Stimulated activated CD8-positive, alpha-beta memory T cell treated with anti-CD3 and anti-CD28 coated beads, Interleukin-2, amount 100 ng/mL, for 1 hour (primary cell): ENCODE measurements at regions not wholly inside any gene's neighbourhood (a gene's known extent, or its start where the extent isn't known, plus 50 kb on each side); places are given as distances from the start of the nearest gene placed in this dataset.

Source experiments
- DNase-seq, 2 donors: peaks; one replicate each; pipeline ENCODE4 v3.0.0-alpha.2; 2020; ENCODE audit warnings: low read depth in 2 of 2

GRCh38 chr2:125491663-125492062, 1164.3 kb upstream of the GYPC start:
- DNase-seq: no peak

DNA sequence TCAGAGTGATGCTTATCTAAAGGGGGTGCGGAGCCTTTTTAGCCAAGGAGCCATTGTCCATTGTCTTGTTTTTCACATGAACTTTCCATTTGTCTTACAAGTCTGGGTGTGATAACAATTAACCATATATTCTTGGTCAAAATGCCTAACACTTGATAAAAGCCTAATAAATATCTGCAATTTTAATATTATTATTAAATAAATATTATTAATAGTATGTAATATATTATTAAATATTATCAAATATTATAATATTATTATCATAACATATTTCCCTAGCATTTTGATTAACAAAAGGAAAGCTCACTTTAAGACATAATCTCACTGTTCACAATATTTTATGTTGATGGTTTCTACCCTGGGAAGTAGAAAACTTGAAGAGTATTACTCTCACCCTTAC, 1143.6 kb upstream of the GYPC start:
- DNase-seq: no peak

DNA sequence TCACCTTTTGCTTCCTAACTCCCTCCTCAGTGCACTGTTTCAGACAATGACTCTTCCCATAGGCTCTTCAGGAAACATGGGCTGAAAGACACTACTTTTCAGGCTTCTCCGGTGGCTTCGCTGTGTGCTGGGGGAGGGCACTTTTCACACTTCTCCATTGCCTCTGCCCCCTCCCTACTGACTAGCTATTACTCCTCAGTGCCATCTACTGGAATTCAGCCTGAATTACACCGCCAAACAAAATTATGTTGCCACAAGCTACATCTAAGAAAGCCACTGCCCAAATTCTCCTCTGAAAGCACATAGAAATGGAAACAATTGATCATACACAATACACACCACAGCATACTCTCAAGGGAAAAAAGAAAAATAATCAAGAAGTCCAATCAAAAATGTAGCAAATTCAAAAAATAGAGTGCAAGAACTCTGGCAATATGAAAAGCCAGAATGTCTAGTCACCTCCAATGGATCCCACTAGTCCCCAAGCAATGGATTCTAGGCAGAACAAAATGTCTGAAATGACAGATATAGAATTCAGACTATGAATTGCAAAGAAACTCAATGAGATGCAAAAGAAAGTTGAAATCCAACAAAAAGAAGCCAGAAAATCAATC, 1139.4 kb upstream of the GYPC start:
- DNase-seq: no peak

- DNase-seq: no peak
Observed at GRCh38 chr2:125526093-125526492, 1129.9 kb upstream of the GYPC start.

DNA sequence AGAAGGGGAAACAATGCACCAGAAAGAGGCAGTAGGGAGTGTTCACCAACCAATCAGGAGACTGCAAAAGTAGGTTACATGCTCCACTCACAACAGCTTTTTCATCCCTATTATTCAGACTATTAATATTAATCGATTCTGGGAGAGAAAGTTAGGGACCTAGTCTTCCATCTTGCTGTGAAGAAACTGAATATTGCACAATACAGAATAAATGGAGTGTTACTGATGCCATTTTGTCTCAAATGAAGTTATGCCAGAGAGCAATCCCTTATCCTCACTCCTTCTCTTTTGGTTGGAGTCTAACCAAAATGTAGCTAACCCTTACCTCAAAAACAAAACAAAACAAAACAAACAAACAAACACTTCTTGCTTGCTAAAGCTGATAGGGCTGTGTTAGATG, 1120.9 kb upstream of the GYPC start:
- DNase-seq: no peak

DNA sequence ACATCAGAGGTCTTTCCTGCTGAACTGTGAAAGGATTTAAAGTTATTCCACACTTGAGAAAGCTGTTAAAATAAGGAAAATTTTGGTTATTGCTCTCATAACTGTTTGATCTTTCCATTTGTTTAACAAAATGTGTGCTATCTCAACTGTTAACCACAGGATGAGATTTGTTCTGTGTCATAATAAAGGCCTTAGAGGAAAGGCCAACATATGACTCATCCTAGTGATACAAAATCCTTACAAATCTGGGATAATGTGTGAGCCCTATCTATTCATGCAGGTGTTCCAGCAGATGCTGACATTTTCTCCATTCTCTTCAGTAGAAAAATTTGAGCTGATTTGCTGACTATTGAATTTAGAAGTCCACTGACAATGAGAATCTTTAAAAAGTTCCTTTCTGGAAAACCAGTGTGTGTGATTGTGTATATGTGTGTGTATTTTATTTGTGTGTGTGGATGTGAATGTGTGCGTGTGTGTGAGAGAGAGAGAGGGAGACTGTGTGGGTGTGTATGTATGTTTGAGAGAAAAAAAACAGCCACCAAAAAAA, 1111.9 kb upstream of the GYPC start:
- no peak for DNase-seq

DNA sequence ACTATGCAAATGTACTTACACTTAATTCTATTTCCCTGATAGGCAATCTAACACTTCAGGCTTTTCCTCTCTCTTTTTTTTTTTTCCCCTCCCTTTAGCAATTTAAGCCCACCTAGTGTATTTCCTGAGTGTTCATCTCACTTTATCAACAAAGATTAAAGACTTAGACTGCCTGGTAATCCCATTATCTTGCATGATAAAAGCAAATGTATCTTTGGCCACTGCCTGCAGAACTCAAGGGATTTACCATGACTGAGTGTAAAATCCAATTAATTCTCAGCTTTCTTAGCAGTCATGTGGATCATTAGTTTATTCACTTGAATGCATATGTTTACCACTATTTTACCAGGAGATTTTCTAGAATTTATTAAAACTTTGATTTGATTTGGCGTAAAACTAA, 1102.2 kb upstream of the GYPC start:
- DNase-seq: no peak

GRCh38 chr2:125554956-125555355, 1101.0 kb upstream of the GYPC start:
- no peak for DNase-seq

DNA sequence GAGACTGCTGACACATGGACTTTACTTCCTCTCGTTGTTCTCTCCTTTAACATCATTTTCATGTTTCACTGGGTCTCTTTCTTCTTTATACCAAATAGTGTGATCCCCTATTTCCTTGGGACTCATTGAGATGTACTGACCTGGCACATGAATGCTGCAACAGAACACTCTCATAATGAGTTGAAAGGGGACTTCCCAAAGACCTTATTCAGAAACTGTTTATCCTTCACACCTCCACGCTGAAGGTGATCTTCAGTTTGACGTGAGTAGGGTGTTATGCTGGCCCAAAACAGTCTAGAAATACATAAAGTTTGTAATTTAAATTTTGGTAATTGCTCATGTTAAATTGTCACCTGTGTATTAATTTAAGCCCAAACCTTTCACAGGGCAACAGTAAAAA, 1096.8 kb upstream of the GYPC start:
- no peak for DNase-seq

DNA sequence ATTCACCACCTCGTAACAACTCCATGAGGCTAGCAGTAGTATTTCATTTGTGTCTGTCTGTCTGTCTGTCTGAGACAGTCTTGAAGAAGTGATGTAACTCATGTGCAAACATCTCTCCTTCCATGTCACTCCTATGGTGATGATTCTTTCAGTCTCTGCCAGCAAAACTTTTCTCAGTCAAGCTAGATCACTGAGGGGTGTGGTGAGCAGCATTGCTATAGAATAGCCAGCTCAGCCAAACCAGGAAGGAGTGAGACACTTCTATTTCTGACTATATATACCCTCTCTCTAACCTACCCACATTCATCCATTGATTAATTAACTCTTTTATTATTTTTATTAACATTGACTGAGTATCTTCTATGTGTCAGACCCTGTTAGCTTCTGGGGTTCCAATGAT, 1095.1 kb upstream of the GYPC start:
- DNase-seq: no peak

GRCh38 chr2:125561302-125561701, 1094.7 kb upstream of the GYPC start:
- no peak for DNase-seq

- no peak for DNase-seq
Observed at GRCh38 chr2:125562924-125563323, 1093.0 kb upstream of the GYPC start.

DNA sequence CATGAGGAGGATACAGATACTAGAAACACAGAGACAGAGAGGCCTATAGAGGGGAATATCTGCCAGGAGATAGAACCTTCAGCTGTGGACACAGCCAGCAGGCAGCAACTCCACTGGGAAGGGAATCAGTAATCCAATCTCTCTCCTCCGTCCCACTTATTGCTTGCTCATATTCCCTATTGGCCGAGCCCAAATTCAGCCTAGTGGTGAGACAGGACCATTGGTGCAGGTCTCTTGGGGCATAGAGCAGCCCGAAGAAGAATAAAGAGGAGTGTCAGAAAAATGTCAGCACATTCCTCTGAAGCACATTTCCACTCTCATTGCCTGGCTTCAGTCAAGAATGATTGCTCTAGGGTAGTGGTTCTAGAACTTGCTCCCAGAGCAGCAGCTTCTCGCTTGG, 1091.5 kb upstream of the GYPC start:
- no peak for DNase-seq

DNA sequence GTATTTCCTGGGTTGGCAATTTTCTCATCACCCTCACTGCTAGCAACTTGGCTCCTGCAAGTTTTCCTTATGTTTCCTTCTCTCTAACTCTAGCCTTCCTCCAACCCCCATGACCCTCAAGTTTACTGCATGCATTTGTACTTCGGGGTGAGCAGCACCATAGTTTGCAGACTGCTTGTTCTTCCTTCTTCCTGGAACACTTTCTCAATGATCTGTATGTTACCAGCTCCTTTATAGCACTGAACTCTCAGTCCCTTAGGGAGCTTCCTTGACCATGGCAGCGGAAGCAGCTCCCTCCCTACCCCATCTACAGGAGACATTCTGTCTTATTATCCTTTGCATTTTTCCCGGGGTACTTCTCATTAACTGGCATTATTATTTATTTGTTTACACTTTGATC, 1089.5 kb upstream of the GYPC start:
- no peak for DNase-seq

DNA sequence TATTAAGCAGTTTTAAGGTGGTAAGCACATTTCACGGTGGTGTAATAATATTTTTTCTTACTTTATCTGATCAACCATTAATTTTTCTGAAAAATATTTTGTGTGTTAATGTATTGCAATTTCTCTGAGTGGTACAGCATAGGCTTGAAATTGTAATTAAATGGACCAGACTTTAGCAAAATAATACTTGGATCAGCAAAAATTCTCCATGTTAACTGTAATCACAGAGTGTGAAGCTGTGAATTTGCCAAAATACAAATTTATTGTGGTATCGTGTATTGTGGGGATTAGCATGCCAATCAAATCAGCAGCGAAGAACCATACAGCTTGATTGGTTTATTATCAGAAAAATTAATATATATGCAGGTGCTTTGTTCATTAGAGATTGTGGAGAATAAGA, 1088.9 kb upstream of the GYPC start:
- no peak for DNase-seq

GRCh38 chr2:125572660-125573059, 1083.3 kb upstream of the GYPC start:
- DNase-seq: no peak

GRCh38 chr2:125573432-125573831, 1082.5 kb upstream of the GYPC start:
- no peak for DNase-seq

- DNase-seq: no peak
Observed at GRCh38 chr2:125576558-125576957, 1079.4 kb upstream of the GYPC start.

DNA sequence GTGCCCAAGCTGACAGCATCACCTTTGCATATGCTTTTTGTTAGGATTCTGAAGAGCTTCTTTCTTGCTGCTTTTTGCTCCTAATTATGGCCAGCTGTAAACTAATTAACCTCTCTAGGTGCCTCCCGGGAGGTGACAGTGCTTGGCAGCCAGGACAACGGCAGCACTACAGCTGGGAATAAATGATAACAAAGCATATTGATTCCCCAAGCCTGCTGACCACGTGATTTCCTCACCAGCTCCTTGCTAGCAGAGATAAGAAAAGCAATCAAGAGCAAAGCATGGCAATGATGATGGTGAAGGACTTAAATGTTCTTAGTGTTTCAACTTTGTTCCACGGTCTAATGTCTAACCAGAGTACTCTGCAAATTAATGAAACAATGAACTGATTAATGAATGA, 1074.4 kb upstream of the GYPC start:
- DNase-seq: no peak

GRCh38 chr2:125582516-125582915, 1073.4 kb upstream of the GYPC start:
- DNase-seq: no peak

DNA sequence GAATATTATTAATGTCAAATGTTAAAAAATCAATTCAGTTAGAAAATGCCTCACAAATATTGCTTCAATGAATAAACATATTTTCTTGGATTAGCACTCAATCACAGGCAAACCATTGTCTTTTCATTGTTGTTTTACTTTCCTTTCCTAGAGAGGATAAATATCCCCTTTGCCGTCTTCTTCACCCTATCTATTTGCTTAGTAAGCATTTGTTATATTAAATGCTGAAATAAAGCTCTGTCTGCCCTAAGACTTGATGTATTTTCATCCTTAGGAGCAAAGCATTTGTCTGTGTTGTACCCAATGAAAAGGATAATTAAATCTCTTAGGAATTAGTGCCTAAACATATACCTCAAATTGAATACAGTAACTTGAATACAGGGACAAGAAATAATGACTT, 1071.2 kb upstream of the GYPC start:
- no peak for DNase-seq

- DNase-seq: no peak
Observed at GRCh38 chr2:125588780-125589179, 1067.2 kb upstream of the GYPC start.

GRCh38 chr2:125591954-125592353, 1064.0 kb upstream of the GYPC start:
- DNase-seq: no peak

DNA sequence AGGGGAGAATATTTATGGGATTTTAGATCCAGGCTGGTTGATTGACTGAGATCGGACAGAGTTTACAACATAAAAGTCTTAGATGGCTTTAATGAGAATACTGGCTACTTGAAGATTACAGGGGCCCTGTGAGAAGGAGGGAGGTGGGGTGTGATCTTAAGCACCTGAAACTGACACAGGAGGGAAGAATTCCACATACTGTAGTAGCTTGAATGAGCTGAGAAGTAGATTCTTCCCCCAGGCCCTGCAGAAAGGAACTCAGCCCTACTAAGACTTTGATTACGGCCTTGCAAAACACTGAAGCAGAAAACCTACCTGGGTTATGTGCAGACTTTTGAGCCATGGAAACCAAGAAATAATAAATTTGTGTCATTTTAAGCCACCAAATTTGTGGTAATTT, 1062.9 kb upstream of the GYPC start:
- DNase-seq: no peak
